ENCODE measurements at regions not wholly inside any gene's neighbourhood (a gene's known extent, or its start where the extent isn't known, plus 50 kb on each side); places are given as distances from the start of the nearest gene placed in this dataset.

GRCh38 chr20:40459299-40459698, 229.7 kb downstream of the MAFB start:
- TF ChIP-seq KAT7 (CRISPR knock-in tag; IDR thresholded peaks at IDR 0.05; ENCODE audit: borderline replicate concordance): no peak
- TF ChIP-seq, protein P1, sequence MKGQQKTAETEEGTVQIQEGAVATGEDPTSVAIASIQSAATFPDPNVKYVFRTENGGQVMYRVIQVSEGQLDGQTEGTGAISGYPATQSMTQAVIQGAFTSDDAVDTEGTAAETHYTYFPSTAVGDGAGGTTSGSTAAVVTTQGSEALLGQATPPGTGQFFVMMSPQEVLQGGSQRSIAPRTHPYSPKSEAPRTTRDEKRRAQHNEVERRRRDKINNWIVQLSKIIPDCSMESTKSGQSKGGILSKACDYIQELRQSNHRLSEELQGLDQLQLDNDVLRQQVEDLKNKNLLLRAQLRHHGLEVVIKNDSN (CRISPR knock-in tag; IDR thresholded peaks at IDR 0.05): no peak

All from WTC11 (cell line).